ENCODE measurements at regions not wholly inside any gene's neighbourhood (a gene's known extent, or its start where the extent isn't known, plus 50 kb on each side); places are given as distances from the start of the nearest gene placed in this dataset.
"Not testable (repeated sequence)": the region's sequence is repeated elsewhere in the genome, so short reads cannot be mapped to it uniquely, and the experiment has no call there.

GRCh38 chr2:87428452-87429130, 319.3 kb upstream of the PLGLB2 start:
- DNase-seq (ENCODE audit: low read depth); H3K4me3 ChIP-seq (ENCODE audit: low read depth, low read length): not testable (repeated sequence)

- not testable (repeated sequence) for H3K4me3 ChIP-seq (ENCODE audit: low read depth, low read length); DNase-seq (ENCODE audit: low read depth)
Observed at GRCh38 chr2:87429206-87429930, 318.5 kb upstream of the PLGLB2 start.

- not testable (repeated sequence) for H3K4me3 ChIP-seq (ENCODE audit: low read depth, low read length); DNase-seq (ENCODE audit: low read depth)
Observed at GRCh38 chr2:87429931-87430275, 318.0 kb upstream of the PLGLB2 start.

DNA sequence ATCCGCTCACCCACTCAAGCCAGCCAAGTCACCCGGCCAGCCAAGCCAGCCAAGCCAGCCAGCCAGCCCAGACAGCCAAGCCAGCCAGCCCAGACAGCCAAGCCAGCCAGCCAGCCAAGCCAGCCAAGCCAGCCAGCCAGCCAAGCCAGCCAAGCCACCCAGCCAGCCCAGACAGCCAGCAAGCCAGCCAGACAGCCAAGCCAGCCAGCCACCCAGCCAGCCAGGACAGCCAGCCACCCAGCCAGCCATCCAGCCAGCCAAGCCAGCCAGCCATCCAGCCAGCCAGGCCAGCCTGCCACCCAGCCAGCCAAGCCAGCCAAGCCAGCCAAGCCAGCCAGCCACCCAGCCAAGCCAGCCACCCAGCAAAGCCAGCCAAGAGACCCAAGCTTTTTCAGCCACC, 316.8 kb upstream of the PLGLB2 start:
- not testable (repeated sequence) for DNase-seq (ENCODE audit: low read depth)

GRCh38 chr2:87432711-87433453, 315.0 kb upstream of the PLGLB2 start:
- DNase-seq (ENCODE audit: low read depth); H3K4me3 ChIP-seq (ENCODE audit: low read depth, low read length): not testable (repeated sequence)

More for the DNA sequence above, 316.8 kb upstream of the PLGLB2 start:
- not testable (repeated sequence) for H3K4me3 ChIP-seq (ENCODE audit: low read depth, low read length)

DNA sequence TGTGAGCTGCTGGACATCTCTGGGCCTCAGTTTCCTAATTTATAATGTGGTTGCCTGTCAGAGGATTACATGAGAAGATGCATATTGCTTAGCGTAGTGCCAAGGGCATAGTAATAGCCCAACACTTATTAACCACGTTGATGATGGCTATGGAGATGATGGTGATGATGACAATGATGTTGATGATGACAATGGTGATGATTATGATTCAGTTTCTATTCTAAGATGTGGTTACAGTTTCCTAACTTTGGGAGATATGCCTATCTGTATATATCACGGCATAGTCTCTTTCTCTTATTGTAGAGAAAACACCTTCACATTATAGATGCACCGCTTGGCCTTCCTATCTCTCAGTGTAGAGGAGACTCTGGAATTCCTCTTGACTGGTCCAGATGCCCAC, 311.9 kb upstream of the PLGLB2 start:
- not testable (repeated sequence) for DNase-seq (ENCODE audit: low read depth); H3K4me3 ChIP-seq (ENCODE audit: low read depth, low read length)

DNA sequence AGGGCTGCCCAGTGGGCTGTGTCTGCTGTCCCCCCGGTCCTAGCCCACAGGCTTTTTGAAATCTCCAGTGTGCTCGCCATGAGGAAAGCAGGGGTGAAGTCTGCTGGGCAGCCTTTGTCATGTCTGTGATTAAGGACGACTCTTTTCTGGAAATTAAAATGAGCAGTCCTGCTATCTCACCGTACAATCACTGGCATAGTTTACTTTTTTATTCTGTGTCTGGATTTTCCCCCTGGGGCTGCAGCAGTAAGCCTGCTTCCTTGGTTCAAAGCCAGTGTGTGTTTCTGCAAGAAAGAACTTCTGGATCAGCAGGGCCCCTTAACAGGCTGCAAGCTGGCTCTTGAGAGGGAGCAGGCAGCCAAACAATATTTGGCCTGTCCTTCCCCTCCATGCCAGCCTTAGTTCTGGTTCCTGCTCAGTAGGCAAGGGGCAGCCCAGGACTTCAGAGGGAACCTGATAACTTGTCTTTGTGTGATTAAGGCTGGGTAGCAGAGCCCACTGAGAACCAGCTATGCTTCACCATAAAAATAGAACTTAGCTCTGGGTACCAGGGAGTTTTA, 310.1 kb upstream of the PLGLB2 start:
- not testable (repeated sequence) for H3K4me3 ChIP-seq (ENCODE audit: low read depth, low read length); DNase-seq (ENCODE audit: low read depth)

DNA sequence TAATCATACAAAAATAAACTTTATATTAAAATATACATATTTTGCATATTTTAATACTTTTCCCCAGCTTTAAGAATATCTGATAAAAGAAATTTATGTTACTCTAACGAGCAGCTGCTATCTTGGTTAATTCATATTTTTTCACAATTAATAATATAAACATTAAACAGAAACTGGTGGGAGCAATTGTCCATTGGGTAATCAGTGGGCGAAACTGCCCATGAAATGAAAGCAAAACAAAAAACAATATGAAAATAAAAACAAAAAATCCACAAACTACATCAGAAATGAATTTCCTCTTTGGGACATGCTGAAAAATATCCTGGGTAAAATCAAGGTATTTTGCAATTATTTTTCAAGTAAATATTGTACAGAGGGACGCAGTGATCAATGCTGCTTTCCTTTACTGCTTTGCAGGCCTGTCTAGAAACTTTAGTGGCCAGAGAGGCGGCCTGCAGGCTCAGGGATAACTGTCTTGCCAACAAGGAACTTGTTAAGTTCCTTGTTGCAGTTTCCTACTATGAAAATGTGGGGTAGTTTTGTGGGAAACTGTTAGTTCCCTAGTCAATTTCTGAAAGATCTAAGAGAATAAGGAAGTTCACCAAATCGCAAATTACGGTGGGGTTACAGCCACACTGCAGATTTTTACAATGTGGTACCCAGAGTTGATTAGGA, 309.0 kb upstream of the PLGLB2 start:
- DNase-seq (ENCODE audit: low read depth); H3K4me3 ChIP-seq (ENCODE audit: low read depth, low read length): not testable (repeated sequence)

DNA sequence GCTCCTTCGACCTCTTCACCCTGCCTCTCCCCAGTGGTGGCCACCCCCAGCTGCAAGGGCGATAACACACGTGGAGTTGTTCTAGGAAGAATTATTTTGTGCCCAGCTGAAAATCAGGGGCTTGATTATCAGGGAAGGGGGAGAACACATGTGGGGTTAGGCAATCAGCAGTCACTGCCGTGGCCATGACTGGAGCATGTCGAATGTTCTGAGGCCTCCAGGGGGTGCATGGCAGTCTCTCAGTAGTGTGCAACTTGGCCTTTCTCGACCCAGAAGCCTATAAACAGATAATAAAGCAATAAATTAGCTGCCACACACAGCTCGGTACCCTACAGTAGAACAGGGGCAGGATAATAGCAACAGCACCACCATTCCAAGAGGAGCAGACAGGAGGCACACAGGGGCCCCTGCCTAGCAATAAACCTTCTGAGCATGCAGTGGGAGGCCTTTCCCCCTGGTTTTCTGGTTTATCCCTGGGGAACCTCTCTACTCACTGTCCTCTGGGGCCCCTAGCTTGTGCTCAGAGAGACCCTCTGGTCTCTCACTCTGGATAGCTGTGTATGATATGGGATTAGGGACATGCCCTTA, 308.2 kb upstream of the PLGLB2 start:
- not testable (repeated sequence) for DNase-seq (ENCODE audit: low read depth)

GRCh38 chr2:87440650-87441049, 307.2 kb upstream of the PLGLB2 start:
- not testable (repeated sequence) for H3K4me3 ChIP-seq (ENCODE audit: low read depth, low read length); DNase-seq (ENCODE audit: low read depth)

More for the DNA sequence above, 308.2 kb upstream of the PLGLB2 start:
- H3K4me3 ChIP-seq (ENCODE audit: low read depth, low read length): not testable (repeated sequence)

- not testable (repeated sequence) for DNase-seq (ENCODE audit: low read depth); H3K4me3 ChIP-seq (ENCODE audit: low read depth, low read length)
Observed at GRCh38 chr2:87441375-87441774, 306.5 kb upstream of the PLGLB2 start.

DNA sequence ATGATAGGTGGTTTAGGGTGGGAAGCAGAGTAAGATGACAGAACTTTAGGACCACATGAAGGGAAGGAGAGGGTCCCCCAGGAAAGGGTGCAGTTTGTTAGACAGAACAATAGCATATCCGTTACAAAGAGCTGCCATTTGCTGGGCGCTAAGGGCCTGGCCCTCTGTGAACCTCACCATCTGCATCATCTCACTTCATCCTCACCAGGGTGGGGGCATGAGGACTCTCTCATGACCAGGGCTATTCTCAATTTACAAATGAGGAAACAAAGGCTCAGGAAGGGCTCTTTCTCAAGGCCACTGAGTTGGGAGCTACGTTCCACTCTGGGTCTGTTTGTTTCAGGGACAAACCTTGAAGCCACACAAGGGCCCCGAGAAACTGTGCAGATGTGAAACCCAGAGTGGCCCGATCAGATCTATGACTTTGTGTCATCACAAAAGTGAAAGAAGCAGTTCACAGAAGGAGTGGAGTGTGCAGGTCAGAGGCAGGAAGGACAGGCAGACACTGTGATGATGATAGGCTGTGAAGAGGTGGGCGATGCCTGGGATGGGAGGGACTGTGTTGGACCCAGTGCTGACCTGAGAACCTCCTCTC, 304.8 kb upstream of the PLGLB2 start:
- not testable (repeated sequence) for DNase-seq (ENCODE audit: low read depth); H3K4me3 ChIP-seq (ENCODE audit: low read depth, low read length)

- DNase-seq (ENCODE audit: low read depth); H3K4me3 ChIP-seq (ENCODE audit: low read depth, low read length): not testable (repeated sequence)
Observed at GRCh38 chr2:87444951-87445350, 302.9 kb upstream of the PLGLB2 start.

GRCh38 chr2:87445613-87446312, 302.1 kb upstream of the PLGLB2 start:
- H3K4me3 ChIP-seq (ENCODE audit: low read depth, low read length); DNase-seq (ENCODE audit: low read depth): not testable (repeated sequence)

DNA sequence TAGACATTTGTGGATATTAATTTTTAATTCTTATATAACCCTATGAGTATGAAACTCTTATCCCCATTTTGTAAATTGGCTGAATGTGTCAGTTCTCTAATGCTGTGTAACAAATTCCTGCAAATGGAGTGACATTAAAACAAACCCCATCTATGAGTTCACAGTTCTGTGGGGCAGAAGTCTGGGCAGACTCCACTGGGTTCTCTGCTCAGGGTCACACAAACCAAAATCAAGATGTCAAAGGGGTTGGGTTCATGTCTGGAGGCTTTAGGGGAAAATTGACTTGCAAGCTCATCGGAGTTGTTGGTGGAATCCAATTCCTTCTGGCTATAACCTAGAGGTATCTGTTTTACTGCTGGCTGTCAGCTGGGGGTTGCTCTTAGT, 301.6 kb upstream of the PLGLB2 start:
- not testable (repeated sequence) for DNase-seq (ENCODE audit: low read depth); H3K4me3 ChIP-seq (ENCODE audit: low read depth, low read length)

DNA sequence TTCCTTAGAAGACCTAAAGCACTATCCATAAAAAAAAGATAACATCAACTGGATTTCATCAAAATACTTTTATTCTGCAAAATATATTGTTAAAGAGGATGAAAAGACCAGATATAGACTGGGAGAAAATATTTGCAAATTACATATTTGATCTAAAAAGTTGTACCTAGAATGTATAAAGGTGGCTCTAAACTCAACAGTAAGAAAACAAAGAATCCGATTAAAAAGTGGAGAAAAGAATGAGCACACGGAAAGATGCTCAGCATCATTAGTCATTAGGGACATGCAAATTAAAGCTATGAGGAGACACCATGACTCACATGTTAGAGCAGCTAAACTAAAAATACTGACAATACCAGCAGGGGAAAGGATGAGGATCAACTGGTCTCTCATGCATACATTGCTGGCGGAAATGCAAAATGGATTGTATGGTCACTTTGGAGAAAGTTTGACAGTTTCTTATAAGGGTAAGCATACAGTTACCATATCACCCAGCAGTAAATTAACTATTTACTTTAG, 298.4 kb upstream of the PLGLB2 start:
- DNase-seq (ENCODE audit: low read depth); H3K4me3 ChIP-seq (ENCODE audit: low read depth, low read length): not testable (repeated sequence)

DNA sequence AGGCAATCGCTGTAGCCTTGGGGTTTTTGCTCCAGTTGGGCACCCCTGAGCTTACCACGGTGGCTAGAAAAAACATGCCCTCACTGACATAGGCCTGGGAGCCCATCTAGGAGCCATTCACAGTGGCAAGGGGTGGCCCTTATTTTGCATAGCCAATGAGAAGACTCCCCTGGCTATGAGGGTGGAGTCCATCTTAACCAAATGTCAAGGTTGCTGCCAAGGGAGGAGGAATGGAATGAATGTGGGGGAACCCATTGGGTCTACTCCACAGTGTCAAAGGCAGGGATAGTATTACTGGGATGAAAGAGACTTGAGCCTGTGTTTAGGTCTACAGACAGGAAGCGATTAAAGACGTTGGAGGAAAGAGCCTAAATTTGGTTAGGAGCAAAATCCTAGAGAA, 295.7 kb upstream of the PLGLB2 start:
- not testable (repeated sequence) for DNase-seq (ENCODE audit: low read depth)

DNA sequence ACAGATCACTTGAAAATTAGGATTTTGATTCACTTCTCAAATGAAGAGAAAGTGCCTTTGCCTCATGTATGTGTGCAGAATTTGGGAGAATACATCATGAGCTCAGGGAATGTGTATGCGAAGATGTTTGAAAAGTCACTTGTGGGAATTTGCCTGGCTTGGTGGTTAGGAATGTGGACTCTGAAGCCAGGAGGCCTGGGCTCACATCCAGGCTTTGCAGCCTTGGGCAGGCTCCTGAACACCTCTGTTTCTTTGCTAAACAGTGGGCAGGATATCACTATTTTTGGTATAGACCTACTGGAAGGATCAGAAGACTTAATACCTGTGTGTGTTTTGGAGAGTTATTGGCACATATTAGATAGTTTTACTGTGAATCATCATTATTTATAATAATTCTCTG, 295.0 kb upstream of the PLGLB2 start:
- H3K4me3 ChIP-seq (ENCODE audit: low read depth, low read length); DNase-seq (ENCODE audit: low read depth): not testable (repeated sequence)

More for the DNA sequence above, 295.7 kb upstream of the PLGLB2 start:
- H3K4me3 ChIP-seq (ENCODE audit: low read depth, low read length): not testable (repeated sequence)
